Left lung (tissue), 4 donors: ENCODE measurements at regions not wholly inside any gene's neighbourhood (a gene's known extent, or its start where the extent isn't known, plus 50 kb on each side); places are given as distances from the start of the nearest gene placed in this dataset.
"Not testable (repeated sequence)": the region's sequence is repeated elsewhere in the genome, so short reads cannot be mapped to it uniquely, and the experiment has no call there.

ENCODE experiments used
- ATAC-seq: fragments of 200-7000 bp; cut with Tn5 transposase; one replicate; pipeline ENCODE4 v1.9.1; 2020; ENCODE audit warnings: moderate library complexity
- DNase-seq, 4 donors: peaks; one replicate each; pipeline ENCODE4 v3.0.0-alpha.2; 2013 to 2020
- H3K27ac ChIP-seq, 2 donors: fragments of 200-600 bp; sonication (generic) in 1 of 2; one replicate each; pipeline versions ENCODE4 v1.5.0 to v1.8.0; 2020 to 2021
- H3K27me3 ChIP-seq, 2 donors: fragments of 200-600 bp; sonication (generic) in 1 of 2; one replicate each; pipeline versions ENCODE4 v1.5.0 to v1.8.0; 2020 to 2021
- H3K36me3 ChIP-seq, 2 donors: fragments of 200-600 bp; sonication (generic) in 1 of 2; one replicate each; pipeline versions ENCODE4 v1.5.0 to v1.8.0; 2020 to 2021
- H3K4me1 ChIP-seq, 2 donors: fragments of 200-600 bp; one replicate each; pipeline ENCODE4 v1.8.0; 2021
- H3K4me3 ChIP-seq, 2 donors: fragments of 200-600 bp; sonication (generic) in 1 of 2; one replicate each; pipeline versions ENCODE4 v1.5.0 to v1.8.0; 2020 to 2021; ENCODE audit warnings: mild to moderate bottlenecking in 1 of 2
- H3K9me3 ChIP-seq, 2 donors: fragments of 200-600 bp; sonication (generic) in 1 of 2; one replicate each; pipeline versions ENCODE4 v1.5.0 to v1.8.0; 2020 to 2021
- intact Hi-C, 2 donors: fragments of 100-400 bp; cut with DNase I; formaldehyde crosslinking; loops; one replicate each; pipeline versions ENCODE4 v1.11.2 to v1.14.2; 2022
- TF ChIP-seq, protein P1 (sequence below), 2 donors: fragments of 200-600 bp; sonication (generic) in 1 of 2; IDR thresholded peaks; one replicate each; pipeline versions ENCODE4 v1.5.0 to v1.8.0; 2021; ENCODE audit warnings: antibody characterized with exemption in 2 of 2
- donor health status: DM: no; HTN: yes; CAD: no.
- donor health status: DM: no; HTN: no; CAD: no.

DNA sequence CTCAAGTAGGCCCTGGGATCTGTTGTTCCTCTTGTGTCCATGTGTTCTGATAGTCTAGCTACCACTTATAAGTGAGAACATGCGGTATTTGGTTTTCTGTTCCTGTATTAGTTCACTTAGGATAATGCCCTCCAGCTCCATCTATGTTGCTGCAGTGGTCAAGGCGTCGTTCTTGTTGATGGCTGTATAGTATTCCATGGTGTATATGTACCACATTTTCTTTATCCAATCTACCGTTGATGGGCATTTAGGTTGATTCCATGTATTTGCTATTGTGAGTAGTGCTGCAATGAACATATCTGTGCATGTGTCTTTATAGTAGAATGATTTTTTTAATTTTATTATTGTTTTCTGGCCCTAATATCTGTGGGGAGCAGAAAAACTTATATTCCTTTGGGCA is 74.3 kb downstream of the MAT2B start:
- intact Hi-C loops: no loop called here
- Histone ChIP-seq H3K36me3 (no peaks in the 10 kb centered on the region), H3K27ac (no peak overlapping the region), H3K9me3 (no peaks in the 10 kb centered on the region), H3K27me3 (no peaks in the 10 kb centered on the region), H3K4me1 (no peaks in the 10 kb centered on the region), H3K4me3 (no peak overlapping the region)
- ATAC-seq (no peak), DNase-seq (no peak)
- TF ChIP-seq, protein P1, sequence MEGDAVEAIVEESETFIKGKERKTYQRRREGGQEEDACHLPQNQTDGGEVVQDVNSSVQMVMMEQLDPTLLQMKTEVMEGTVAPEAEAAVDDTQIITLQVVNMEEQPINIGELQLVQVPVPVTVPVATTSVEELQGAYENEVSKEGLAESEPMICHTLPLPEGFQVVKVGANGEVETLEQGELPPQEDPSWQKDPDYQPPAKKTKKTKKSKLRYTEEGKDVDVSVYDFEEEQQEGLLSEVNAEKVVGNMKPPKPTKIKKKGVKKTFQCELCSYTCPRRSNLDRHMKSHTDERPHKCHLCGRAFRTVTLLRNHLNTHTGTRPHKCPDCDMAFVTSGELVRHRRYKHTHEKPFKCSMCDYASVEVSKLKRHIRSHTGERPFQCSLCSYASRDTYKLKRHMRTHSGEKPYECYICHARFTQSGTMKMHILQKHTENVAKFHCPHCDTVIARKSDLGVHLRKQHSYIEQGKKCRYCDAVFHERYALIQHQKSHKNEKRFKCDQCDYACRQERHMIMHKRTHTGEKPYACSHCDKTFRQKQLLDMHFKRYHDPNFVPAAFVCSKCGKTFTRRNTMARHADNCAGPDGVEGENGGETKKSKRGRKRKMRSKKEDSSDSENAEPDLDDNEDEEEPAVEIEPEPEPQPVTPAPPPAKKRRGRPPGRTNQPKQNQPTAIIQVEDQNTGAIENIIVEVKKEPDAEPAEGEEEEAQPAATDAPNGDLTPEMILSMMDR (IDR thresholded peaks at IDR 0.05): no peak

DNA sequence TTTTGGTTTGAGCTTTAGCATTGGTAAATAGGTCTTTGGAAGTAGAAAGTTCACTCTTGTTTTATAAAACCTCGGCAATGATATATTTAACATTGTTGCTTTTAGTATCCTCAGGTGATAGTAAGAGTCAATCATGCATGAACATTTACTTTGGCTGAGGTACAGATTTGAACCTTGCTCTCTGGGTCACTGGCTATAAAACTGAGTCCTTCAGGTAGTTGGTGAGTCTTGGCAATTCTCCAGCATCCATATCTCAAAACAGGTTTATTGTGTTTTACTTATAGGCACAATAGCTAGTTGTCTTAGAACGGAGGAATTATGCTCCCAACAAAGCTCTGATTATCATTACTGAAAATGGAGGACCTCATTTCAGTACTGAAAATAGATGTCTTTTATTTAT is 75.1 kb downstream of the MAT2B start:
- Histone ChIP-seq H3K27me3 (no peaks in the 10 kb centered on the region), H3K4me1 (no peaks in the 10 kb centered on the region), H3K4me3 (no peak overlapping the region), H3K36me3 (no peaks in the 10 kb centered on the region), H3K27ac (no peak overlapping the region), H3K9me3 (no peaks in the 10 kb centered on the region)
- no peak for DNase-seq
- intact Hi-C loops: no loop called here
- no peak for ATAC-seq
- TF ChIP-seq, protein P1 (IDR thresholded peaks at IDR 0.05): no peak

DNA sequence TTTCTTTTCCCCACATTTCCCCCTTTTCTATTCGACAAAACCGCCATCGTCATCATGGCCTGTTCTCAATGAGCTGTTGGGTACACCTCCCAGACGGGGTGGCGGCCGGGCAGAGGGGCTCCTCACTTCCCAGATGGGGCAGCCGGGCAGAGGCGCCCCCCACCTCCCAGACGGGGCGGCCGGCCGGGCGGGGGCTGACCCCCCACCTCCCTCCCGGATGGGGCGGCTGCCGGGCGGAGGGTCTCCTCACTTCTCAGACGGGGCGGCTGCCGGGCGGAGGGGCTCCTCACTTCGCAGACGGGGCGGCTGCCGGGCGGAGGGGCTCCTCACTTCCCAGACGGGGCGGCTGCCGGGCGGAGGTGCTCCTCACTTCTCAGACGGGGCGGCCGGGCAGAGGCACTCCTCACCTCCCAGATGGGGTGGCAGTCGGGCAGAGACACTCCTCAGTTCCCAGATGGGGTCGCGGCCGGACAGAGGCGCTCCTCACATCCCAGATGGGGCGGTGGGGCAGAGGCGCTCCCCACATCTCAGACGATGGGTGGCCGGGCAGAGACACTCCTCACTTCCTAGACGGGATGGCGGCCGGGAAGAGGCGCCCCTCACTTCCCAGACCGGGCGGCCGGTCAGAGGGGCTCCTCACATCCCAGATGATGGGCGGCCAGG is 78.2 kb downstream of the MAT2B start:
- H3K4me3 ChIP-seq, H3K4me1 ChIP-seq, ATAC-seq, H3K27ac ChIP-seq, intact Hi-C loops, H3K27me3 ChIP-seq, H3K36me3 ChIP-seq, H3K9me3 ChIP-seq: not testable (repeated sequence)
- DNase-seq: peak in 1 of 4 donors; percentile 59

DNA sequence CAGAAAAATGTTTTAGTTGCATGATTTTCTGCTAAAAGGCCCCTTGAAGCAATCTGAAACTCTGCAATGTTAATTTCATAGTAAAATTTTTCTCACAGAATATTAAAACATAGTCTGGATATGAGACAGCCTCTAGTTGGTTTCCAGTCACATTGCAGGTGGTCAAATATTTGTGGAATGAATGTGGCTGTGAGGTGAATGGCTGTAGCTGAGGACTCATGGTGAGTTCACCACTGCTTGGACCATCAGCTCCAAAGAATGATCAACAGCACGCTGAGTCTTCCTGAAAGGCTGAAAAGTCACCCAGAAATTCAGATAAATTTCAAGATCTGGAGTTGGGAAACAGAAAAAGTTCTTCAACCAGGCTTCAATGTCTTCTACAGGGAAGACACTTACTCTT is 79.8 kb downstream of the MAT2B start:
- Histone ChIP-seq H3K4me3 (no peak overlapping the region), H3K4me1 (no peaks in the 10 kb centered on the region), H3K9me3 (no peaks in the 10 kb centered on the region), H3K27ac (no peak overlapping the region), H3K27me3 (no peaks in the 10 kb centered on the region), H3K36me3 (no peaks in the 10 kb centered on the region)
- ATAC-seq (no peak), DNase-seq (no peak)
- TF ChIP-seq, protein P1 (IDR thresholded peaks at IDR 0.05): no peak
- intact Hi-C loops: no loop called here

DNA sequence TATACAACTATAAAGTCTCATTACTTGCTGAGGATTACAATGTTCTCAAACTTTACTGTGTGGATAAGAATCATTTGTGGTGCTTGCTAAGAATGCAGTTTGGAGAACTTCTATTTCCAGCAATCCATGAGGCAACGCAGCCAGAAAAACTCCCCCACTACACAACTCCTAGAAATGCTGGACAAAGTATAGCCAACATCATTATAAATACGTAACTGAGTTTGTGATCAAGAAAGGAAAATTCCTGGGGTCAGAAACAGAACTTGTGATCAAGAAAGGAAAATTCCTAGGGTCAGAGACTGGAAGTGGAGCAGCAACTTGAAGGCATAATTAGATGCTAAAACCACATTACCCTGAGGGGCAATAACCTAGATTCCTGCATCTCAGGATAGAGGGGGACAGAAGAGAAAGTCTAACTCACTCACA is 81.1 kb downstream of the MAT2B start:
- ATAC-seq (no peak), DNase-seq (no peak)
- TF ChIP-seq, protein P1 (IDR thresholded peaks at IDR 0.05): no peak
- no peaks in the 10 kb centered on the region for H3K36me3 ChIP-seq
- no peak overlapping the region for H3K27ac ChIP-seq
- H3K4me1 ChIP-seq: no peaks in the 10 kb centered on the region
- no peaks in the 10 kb centered on the region for H3K9me3 ChIP-seq
- intact Hi-C loops: no loop called here
- no peaks in the 10 kb centered on the region for H3K27me3 ChIP-seq
- no peak overlapping the region for H3K4me3 ChIP-seq

DNA sequence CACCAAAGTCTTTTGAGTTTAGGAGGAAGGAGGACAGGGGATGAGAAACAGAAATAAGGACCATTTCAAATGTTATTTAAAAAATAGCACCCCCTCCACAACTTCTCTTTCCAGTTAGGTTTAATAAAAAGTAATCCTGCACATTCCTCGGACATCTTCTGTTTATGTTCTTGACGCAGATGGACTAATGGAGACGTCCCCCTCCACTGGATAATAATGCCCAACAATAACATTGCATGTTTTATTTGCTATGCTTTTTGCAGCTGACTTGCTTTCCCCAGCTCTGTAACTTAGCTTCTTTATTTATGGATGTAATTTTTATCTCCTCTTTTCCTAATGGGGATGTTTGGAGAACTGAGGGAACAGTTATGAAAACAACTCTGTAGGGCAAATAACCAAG is 89.5 kb downstream of the MAT2B start:
- Histone ChIP-seq H3K27me3 (peaks cover 0 to 5% of the 10 kb centered on the region in 2 donors), H3K4me3 (no peak overlapping the region), H3K27ac (no peak overlapping the region), H3K36me3 (no peaks in the 10 kb centered on the region), H3K9me3 (peaks cover 0 to 6% of the 10 kb centered on the region in 2 donors), H3K4me1 (no peaks in the 10 kb centered on the region)
- intact Hi-C loops: no loop called here
- no peak for DNase-seq
- TF ChIP-seq, protein P1 (IDR thresholded peaks at IDR 0.05): no peak
- no peak for ATAC-seq
